ENCODE measurements at regions not wholly inside any gene's neighbourhood (a gene's known extent, or its start where the extent isn't known, plus 50 kb on each side); places are given as distances from the start of the nearest gene placed in this dataset.

GRCh38 chr15:87734571-87735373 lies 521.8 kb downstream of the NTRK3 start:
- TF ChIP-seq GATA2 (IDR thresholded peaks at IDR 0.05; ENCODE audit: low read depth, low read length) (no peak), GATA3 (IDR thresholded peaks at IDR 0.05; ENCODE audit: low read depth, low read length) (no peak)

All from SH-SY5Y (cell line).